ENCODE measurements at regions not wholly inside any gene's neighbourhood (a gene's known extent, or its start where the extent isn't known, plus 50 kb on each side); places are given as distances from the start of the nearest gene placed in this dataset.

DNA sequence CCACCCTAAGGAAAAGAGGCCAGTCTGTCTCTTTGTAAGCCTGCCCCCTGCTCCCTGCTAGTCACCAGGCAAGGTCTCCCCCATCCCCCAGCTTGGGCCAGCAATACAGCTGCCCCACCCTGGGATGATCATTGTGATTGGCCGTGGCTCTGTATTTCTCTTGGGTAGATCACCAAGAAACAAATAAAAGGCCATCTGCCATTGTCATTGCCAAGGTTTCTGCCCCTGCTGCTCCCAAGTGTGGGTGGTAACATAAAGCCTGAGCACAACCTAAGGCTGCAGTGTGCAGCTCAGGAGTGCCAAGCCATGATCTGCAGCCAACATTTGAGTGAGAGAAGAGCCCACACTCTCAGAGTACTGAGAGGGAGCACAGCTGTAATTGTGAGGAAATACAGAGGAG lies 241.0 kb upstream of the POF1B start:
- Histone ChIP-seq H3K9ac (ENCODE audit: low read depth, low read length, poor library complexity) (no peak overlapping the region), H2BK15ac (ENCODE audit: low read length) (no peak overlapping the region), H3K4me2 (ENCODE audit: insufficient read depth, low read length, poor library complexity, severe bottlenecking) (no peak overlapping the region), H2AK5ac (ENCODE audit: low read depth, low read length) (no peak overlapping the region), H3K27ac (replicated peaks; ENCODE audit: low read length) (no peak overlapping the region), H3K14ac (ENCODE audit: low read length) (no peak overlapping the region), H3K23ac (ENCODE audit: low read depth, low read length, poor library complexity) (no peak overlapping the region), H3K4me1 (ENCODE audit: control insufficient read depth in 2 of 2, insufficient read depth in 1 of 2, low read depth in 1 of 2, low read length in 2 of 2) (no peaks in the 10 kb centered on the region), H3K36me3 (replicated peaks in 1 of 2; ENCODE audit: control insufficient read depth in 2 of 2, insufficient read depth in 2 of 2, low read length in 2 of 2) (no peaks in the 10 kb centered on the region), H2AFZ (ENCODE audit: low read length) (no peak overlapping the region), H3K4me3 (ENCODE audit: low read length in 2 of 2) (no peak overlapping the region), H3K4ac (ENCODE audit: low read length) (no peak overlapping the region), H2BK5ac (ENCODE audit: low read length) (no peak overlapping the region), H3K27me3 (ENCODE audit: control insufficient read depth in 3 of 3, insufficient read depth in 3 of 3, low read depth in 1 of 3, low read length in 3 of 3) (no peaks in the 10 kb centered on the region), H4K91ac (ENCODE audit: low read depth, low read length, poor library complexity) (no peak overlapping the region), H3K18ac (ENCODE audit: low read length) (no peak overlapping the region), H4K8ac (ENCODE audit: low read depth, low read length) (no peak overlapping the region), H2BK120ac (ENCODE audit: low read depth, low read length) (no peak overlapping the region), H3K9me3 (replicated peaks in 1 of 2; ENCODE audit: control insufficient read depth in 2 of 2, insufficient read depth in 1 of 2, low read depth in 1 of 2, low read length in 2 of 2) (no peaks in the 10 kb centered on the region), H2BK12ac (ENCODE audit: low read length) (no peak overlapping the region), H3K79me1 (ENCODE audit: low read depth, low read length) (no peaks in the 10 kb centered on the region)
- WGBS, 2 donors (ENCODE audit: extremely low coverage in 2 of 2, insufficient read length in 2 of 2, insufficient replicate concordance in 1 of 2): no CpG with 5 or more reads among the region's 1 CpG
- no peak for DNase-seq (ENCODE audit: low spot score)

- Histone ChIP-seq H4K91ac (ENCODE audit: low read depth, low read length, poor library complexity) (no peak overlapping the region), H3K36me3 (replicated peaks in 1 of 2; ENCODE audit: control insufficient read depth in 2 of 2, insufficient read depth in 2 of 2, low read length in 2 of 2) (no peaks in the 10 kb centered on the region), H3K79me1 (ENCODE audit: low read depth, low read length) (no peaks in the 10 kb centered on the region), H3K4me3 (ENCODE audit: low read length in 2 of 2) (no peak overlapping the region), H3K27me3 (ENCODE audit: control insufficient read depth in 3 of 3, insufficient read depth in 3 of 3, low read depth in 1 of 3, low read length in 3 of 3) (no peaks in the 10 kb centered on the region), H3K23ac (ENCODE audit: low read depth, low read length, poor library complexity) (no peak overlapping the region), H2BK5ac (ENCODE audit: low read length) (no peak overlapping the region), H2BK120ac (ENCODE audit: low read depth, low read length) (no peak overlapping the region), H2AK5ac (ENCODE audit: low read depth, low read length) (no peak overlapping the region), H4K8ac (ENCODE audit: low read depth, low read length) (no peak overlapping the region), H3K4me2 (ENCODE audit: insufficient read depth, low read length, poor library complexity, severe bottlenecking) (no peak overlapping the region), H3K18ac (ENCODE audit: low read length) (no peak overlapping the region), H2BK12ac (ENCODE audit: low read length) (no peak overlapping the region), H3K14ac (ENCODE audit: low read length) (no peak overlapping the region), H3K4ac (ENCODE audit: low read length) (no peak overlapping the region), H2AFZ (ENCODE audit: low read length) (no peak overlapping the region), H3K27ac (replicated peaks; ENCODE audit: low read length) (no peak overlapping the region), H2BK15ac (ENCODE audit: low read length) (no peak overlapping the region), H3K9ac (ENCODE audit: low read depth, low read length, poor library complexity) (no peak overlapping the region), H3K4me1 (ENCODE audit: control insufficient read depth in 2 of 2, insufficient read depth in 1 of 2, low read depth in 1 of 2, low read length in 2 of 2) (no peaks in the 10 kb centered on the region), H3K9me3 (replicated peaks in 1 of 2; ENCODE audit: control insufficient read depth in 2 of 2, insufficient read depth in 1 of 2, low read depth in 1 of 2, low read length in 2 of 2) (no peaks in the 10 kb centered on the region)
- no peak for DNase-seq (ENCODE audit: low spot score)
Measured at GRCh38 chrX:85619962-85620361, 240.5 kb upstream of the POF1B start.

DNA sequence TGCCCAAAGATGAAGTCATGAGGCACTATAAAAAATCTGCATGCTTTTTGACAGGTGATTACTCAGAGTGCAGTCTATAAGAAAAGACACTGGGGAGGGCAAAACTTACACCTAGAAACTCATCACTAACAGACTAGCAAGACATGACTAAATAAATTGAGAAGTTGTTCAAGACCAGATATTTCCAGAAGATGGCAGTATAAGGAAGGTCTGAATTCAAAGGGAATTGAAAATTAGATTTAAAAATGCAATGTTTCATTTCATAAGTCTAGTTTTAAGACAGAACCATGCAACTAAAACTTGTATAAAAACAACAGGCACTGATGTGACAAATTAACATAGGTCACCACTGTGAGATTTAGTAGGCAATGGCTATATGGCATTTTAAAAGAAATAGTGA lies 232.5 kb upstream of the POF1B start:
- no peak for DNase-seq (ENCODE audit: low spot score)
- no peak overlapping the region for H2BK5ac ChIP-seq (ENCODE audit: low read length)
- H3K9ac ChIP-seq (ENCODE audit: low read depth, low read length, poor library complexity): no peak overlapping the region

DNA sequence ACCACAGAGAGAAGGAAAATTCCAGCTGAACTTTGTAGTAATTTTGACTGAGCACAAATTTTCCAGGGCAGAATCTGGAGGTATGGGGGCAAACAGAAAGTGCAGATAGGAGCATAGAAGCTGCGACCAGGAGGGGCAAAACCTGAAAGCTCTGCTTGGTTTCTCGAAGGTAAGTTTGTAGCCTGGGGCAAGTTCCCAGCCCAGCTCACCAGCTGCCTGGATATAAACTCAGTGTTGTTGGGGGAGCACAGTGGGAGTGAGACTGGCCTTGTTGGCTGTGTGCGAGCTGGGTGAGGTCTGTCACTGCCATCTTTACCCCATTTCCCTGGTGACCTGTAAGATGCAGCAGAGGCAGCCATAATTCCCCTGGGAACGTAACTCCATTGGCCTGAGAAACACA lies 213.5 kb upstream of the POF1B start:
- Histone ChIP-seq H3K9me3 (replicated peaks in 1 of 2; ENCODE audit: control insufficient read depth in 2 of 2, insufficient read depth in 1 of 2, low read depth in 1 of 2, low read length in 2 of 2) (no peaks in the 10 kb centered on the region), H3K18ac (ENCODE audit: low read length) (no peak overlapping the region), H3K4me1 (ENCODE audit: control insufficient read depth in 2 of 2, insufficient read depth in 1 of 2, low read depth in 1 of 2, low read length in 2 of 2) (no peaks in the 10 kb centered on the region), H3K27ac (replicated peaks; ENCODE audit: low read length) (no peak overlapping the region), H2BK5ac (ENCODE audit: low read length) (no peak overlapping the region), H3K4ac (ENCODE audit: low read length) (no peak overlapping the region), H4K91ac (ENCODE audit: low read depth, low read length, poor library complexity) (no peak overlapping the region), H3K4me3 (ENCODE audit: low read length in 2 of 2) (no peak overlapping the region), H3K4me2 (ENCODE audit: insufficient read depth, low read length, poor library complexity, severe bottlenecking) (no peak overlapping the region), H3K9ac (ENCODE audit: low read depth, low read length, poor library complexity) (no peak overlapping the region), H2BK12ac (ENCODE audit: low read length) (no peak overlapping the region), H3K27me3 (ENCODE audit: control insufficient read depth in 3 of 3, insufficient read depth in 3 of 3, low read depth in 1 of 3, low read length in 3 of 3) (no peaks in the 10 kb centered on the region), H2BK120ac (ENCODE audit: low read depth, low read length) (no peak overlapping the region), H2AK5ac (ENCODE audit: low read depth, low read length) (no peak overlapping the region), H4K8ac (ENCODE audit: low read depth, low read length) (no peak overlapping the region), H2AFZ (ENCODE audit: low read length) (no peak overlapping the region), H3K23ac (ENCODE audit: low read depth, low read length, poor library complexity) (no peak overlapping the region), H3K14ac (ENCODE audit: low read length) (no peak overlapping the region), H3K79me1 (ENCODE audit: low read depth, low read length) (no peaks in the 10 kb centered on the region), H3K36me3 (replicated peaks in 1 of 2; ENCODE audit: control insufficient read depth in 2 of 2, insufficient read depth in 2 of 2, low read length in 2 of 2) (no peaks in the 10 kb centered on the region), H2BK15ac (ENCODE audit: low read length) (no peak overlapping the region)
- no CpG with 5 or more reads among the region's 4 CpGs for WGBS, 2 donors (ENCODE audit: extremely low coverage in 2 of 2, insufficient read length in 2 of 2, insufficient replicate concordance in 1 of 2)
- no peak for DNase-seq (ENCODE audit: low spot score)

More for the DNA sequence above, 232.5 kb upstream of the POF1B start:
- Histone ChIP-seq H3K79me1 (ENCODE audit: low read depth, low read length) (no peaks in the 10 kb centered on the region), H3K14ac (ENCODE audit: low read length) (no peak overlapping the region), H3K9me3 (replicated peaks in 1 of 2; ENCODE audit: control insufficient read depth in 2 of 2, insufficient read depth in 1 of 2, low read depth in 1 of 2, low read length in 2 of 2) (no peaks in the 10 kb centered on the region), H3K4me3 (ENCODE audit: low read length in 2 of 2) (no peak overlapping the region), H3K36me3 (replicated peaks in 1 of 2; ENCODE audit: control insufficient read depth in 2 of 2, insufficient read depth in 2 of 2, low read length in 2 of 2) (no peaks in the 10 kb centered on the region), H3K4me1 (ENCODE audit: control insufficient read depth in 2 of 2, insufficient read depth in 1 of 2, low read depth in 1 of 2, low read length in 2 of 2) (no peaks in the 10 kb centered on the region), H3K27me3 (ENCODE audit: control insufficient read depth in 3 of 3, insufficient read depth in 3 of 3, low read depth in 1 of 3, low read length in 3 of 3) (no peaks in the 10 kb centered on the region), H4K8ac (ENCODE audit: low read depth, low read length) (no peak overlapping the region), H2BK120ac (ENCODE audit: low read depth, low read length) (no peak overlapping the region), H2BK12ac (ENCODE audit: low read length) (no peak overlapping the region), H3K4me2 (ENCODE audit: insufficient read depth, low read length, poor library complexity, severe bottlenecking) (no peak overlapping the region), H3K18ac (ENCODE audit: low read length) (no peak overlapping the region), H2AK5ac (ENCODE audit: low read depth, low read length) (no peak overlapping the region), H2BK15ac (ENCODE audit: low read length) (no peak overlapping the region), H2AFZ (ENCODE audit: low read length) (no peak overlapping the region), H3K4ac (ENCODE audit: low read length) (no peak overlapping the region), H3K23ac (ENCODE audit: low read depth, low read length, poor library complexity) (no peak overlapping the region), H3K27ac (replicated peaks; ENCODE audit: low read length) (no peak overlapping the region), H4K91ac (ENCODE audit: low read depth, low read length, poor library complexity) (no peak overlapping the region)
